Muscle layer of duodenum (tissue), 2 donors: ENCODE measurements at regions not wholly inside any gene's neighbourhood (a gene's known extent, or its start where the extent isn't known, plus 50 kb on each side); places are given as distances from the start of the nearest gene placed in this dataset.

Experiments
- H3K27ac ChIP-seq: one replicate; pipeline ENCODE4 v1.7.0; 2013; ENCODE audit warnings: mild to moderate bottlenecking, low read length
- H3K27me3 ChIP-seq: one replicate; pipeline ENCODE4 v1.7.0; 2013; ENCODE audit warnings: low read depth, mild to moderate bottlenecking, control low read depth, low read length
- H3K36me3 ChIP-seq, 2 donors: one replicate each; pipeline ENCODE4 v1.7.0; 2013; ENCODE audit warnings: low read length in 2 of 2, control low read depth in 1 of 2, mild to moderate bottlenecking in 1 of 2; ENCODE audit not compliant: insufficient read depth in 2 of 2, control insufficient read depth in 1 of 2
- H3K4me1 ChIP-seq, 2 donors: one replicate each; pipeline ENCODE4 v1.7.0; 2013; ENCODE audit warnings: low read length in 2 of 2, mild to moderate bottlenecking in 2 of 2, control low read depth in 1 of 2, moderate library complexity in 1 of 2; ENCODE audit not compliant: insufficient read depth in 2 of 2, control insufficient read depth in 1 of 2
- H3K4me3 ChIP-seq, 2 donors: one replicate each; pipeline ENCODE4 v1.7.0; 2013; ENCODE audit warnings: low read length in 2 of 2, low read depth in 1 of 2, mild to moderate bottlenecking in 1 of 2
- H3K9me3 ChIP-seq, 2 donors: one replicate each; pipeline ENCODE4 v1.7.0; 2013; ENCODE audit warnings: low read length in 2 of 2, control low read depth in 1 of 2, mild to moderate bottlenecking in 1 of 2; ENCODE audit not compliant: control insufficient read depth in 1 of 2
- donor health status: healthy.

GRCh38 chr6:56845032-56845431 is 109.9 kb upstream of the BEND6 start:
- no peak overlapping the region for H3K27ac ChIP-seq
- H3K27me3 ChIP-seq = no peaks in the 10 kb centered on the region
- peaks cover 0 to 8% of the 10 kb centered on the region in 2 donors for H3K4me1 ChIP-seq
- no peak overlapping the region for H3K4me3 ChIP-seq
- no peaks in the 10 kb centered on the region for H3K36me3 ChIP-seq
- H3K9me3 ChIP-seq = no peaks in the 10 kb centered on the region

- Histone ChIP-seq H3K27me3 (no peaks in the 10 kb centered on the region), H3K4me3 (peak overlapping the region; percentile 61 to 79), H3K4me1 (no peaks in the 10 kb centered on the region), H3K9me3 (no peaks in the 10 kb centered on the region), H3K36me3 (no peaks in the 10 kb centered on the region), H3K27ac (peak overlapping the region; percentile 53)
These were observed 111.2 kb upstream of the BEND6 start for GRCh38 chr6:56843476-56844349.

GRCh38 chr6:56842686-56843475 is 112.0 kb upstream of the BEND6 start:
- no peaks in the 10 kb centered on the region for H3K4me1 ChIP-seq
- peak overlapping the region; percentile 61 to 87 for H3K4me3 ChIP-seq
- no peaks in the 10 kb centered on the region for H3K9me3 ChIP-seq
- H3K27me3 ChIP-seq = no peaks in the 10 kb centered on the region
- no peaks in the 10 kb centered on the region for H3K36me3 ChIP-seq
- peak overlapping the region; percentile 82 for H3K27ac ChIP-seq

GRCh38 chr6:56841751-56842150 is 113.2 kb upstream of the BEND6 start:
- Histone ChIP-seq H3K27ac (peak overlapping the region; percentile 82), H3K27me3 (no peaks in the 10 kb centered on the region), H3K9me3 (no peaks in the 10 kb centered on the region), H3K4me1 (no peaks in the 10 kb centered on the region), H3K4me3 (peak overlapping the region; percentile 61 to 87), H3K36me3 (no peaks in the 10 kb centered on the region)

- Histone ChIP-seq H3K36me3 (no peaks in the 10 kb centered on the region), H3K4me1 (no peaks in the 10 kb centered on the region), H3K9me3 (no peaks in the 10 kb centered on the region), H3K27me3 (no peaks in the 10 kb centered on the region), H3K4me3 (peak overlapping the region; percentile 61 to 87), H3K27ac (peak overlapping the region; percentile 82)
These were observed 113.5 kb upstream of the BEND6 start for GRCh38 chr6:56841381-56841749.

GRCh38 chr6:56840467-56841380 is 114.2 kb upstream of the BEND6 start:
- Histone ChIP-seq H3K4me3 (peak overlapping the region; percentile 7 to 61), H3K9me3 (no peaks in the 10 kb centered on the region), H3K36me3 (no peaks in the 10 kb centered on the region), H3K4me1 (no peaks in the 10 kb centered on the region), H3K27me3 (no peaks in the 10 kb centered on the region), H3K27ac (peak overlapping the region; percentile 82)

- no peak overlapping the region for H3K4me3 ChIP-seq
- peak overlapping the region; percentile 82 for H3K27ac ChIP-seq
- peaks cover 0 to 2% of the 10 kb centered on the region in 2 donors for H3K4me1 ChIP-seq
- no peaks in the 10 kb centered on the region for H3K36me3 ChIP-seq
- no peaks in the 10 kb centered on the region for H3K9me3 ChIP-seq
- no peaks in the 10 kb centered on the region for H3K27me3 ChIP-seq
These were observed 115.2 kb upstream of the BEND6 start for GRCh38 chr6:56839533-56840183.

- H3K4me1 ChIP-seq = peaks cover 0 to 6% of the 10 kb centered on the region in 2 donors
- no peak overlapping the region for H3K27ac ChIP-seq
- no peaks in the 10 kb centered on the region for H3K27me3 ChIP-seq
- H3K9me3 ChIP-seq = no peaks in the 10 kb centered on the region
- no peaks in the 10 kb centered on the region for H3K36me3 ChIP-seq
- peak overlapping the region in 1 of 2 donors; percentile 14 for H3K4me3 ChIP-seq
These were observed 115.9 kb upstream of the BEND6 start for GRCh38 chr6:56838965-56839364.

GRCh38 chr6:56838016-56838555 is 116.8 kb upstream of the BEND6 start:
- Histone ChIP-seq H3K9me3 (no peaks in the 10 kb centered on the region), H3K4me3 (no peak overlapping the region), H3K36me3 (no peaks in the 10 kb centered on the region), H3K4me1 (peaks cover 0 to 6% of the 10 kb centered on the region in 2 donors), H3K27me3 (no peaks in the 10 kb centered on the region), H3K27ac (no peak overlapping the region)

GRCh38 chr6:56837322-56837894 is 117.5 kb upstream of the BEND6 start:
- Histone ChIP-seq H3K4me1 (peaks cover 0 to 6% of the 10 kb centered on the region in 2 donors), H3K36me3 (no peaks in the 10 kb centered on the region), H3K27ac (no peak overlapping the region), H3K4me3 (no peak overlapping the region), H3K9me3 (no peaks in the 10 kb centered on the region), H3K27me3 (no peaks in the 10 kb centered on the region)
